IMR-90 (cell line): ENCODE measurements at regions not wholly inside any gene's neighbourhood (a gene's known extent, or its start where the extent isn't known, plus 50 kb on each side); places are given as distances from the start of the nearest gene placed in this dataset.
"Not testable (repeated sequence)": the region's sequence is repeated elsewhere in the genome, so short reads cannot be mapped to it uniquely, and the experiment has no call there.

Experiments used
- ATAC-seq: fragments of 200-7000 bp; cut with Tn5 transposase; 2 replicates; pipeline ENCODE4 v1.9.1; 2020; ENCODE audit warnings: low read depth, mild to moderate bottlenecking, moderate library complexity
- BruUV-seq: library from RNA; stranded (reverse); fragments of 400-500 nt; replicated peaks from 2 replicates; lab custom pipeline; 2021; lab: Mats Ljungman, UMichigan
- CTCF ChIA-PET: fragments of 300-600 bp; formaldehyde crosslinking; extraction: SDS; loops from one replicate; lab custom pipeline; 2021; ENCODE audit warnings: antibody characterized with exemption; lab: Yijun Ruan, JAX
- POLR2A ChIA-PET: fragments of 300-600 bp; sonication (Branson Sonifier 250); formaldehyde crosslinking; loops from one replicate; lab custom pipeline; 2022; ENCODE audit warnings: antibody characterized with exemption; ENCODE audit not compliant: unreplicated experiment; lab: Charles Lee
- DNase-seq: peaks from one replicate; pipeline ENCODE4 v3.0.0; 2013
- H2AFZ ChIP-seq: replicated peaks from 2 replicates; pipeline ENCODE3; 2013; ENCODE audit warnings: low read length, mild to moderate bottlenecking; ENCODE audit not compliant: poor library complexity
- H2AK5ac ChIP-seq: 2 replicates; pipeline ENCODE4 v1.6.1; 2013; ENCODE audit warnings: low read depth, low read length, inconsistent platforms
- H2AK9ac ChIP-seq: replicated peaks from 2 replicates; pipeline ENCODE3; 2013; ENCODE audit warnings: mild to moderate bottlenecking, low read depth, low read length, moderate library complexity; ENCODE audit not compliant: poor library complexity
- H2BK120ac ChIP-seq: 2 replicates; pipeline ENCODE4 v1.6.1; 2013; ENCODE audit warnings: low read depth, low read length, inconsistent platforms
- H2BK15ac ChIP-seq: 3 replicates; pipeline ENCODE4 v1.6.1; 2013; ENCODE audit warnings: low read depth, low read length, inconsistent platforms
- H2BK20ac ChIP-seq: 2 replicates; pipeline ENCODE4 v1.6.1; 2013; ENCODE audit warnings: low read depth, mild to moderate bottlenecking, inconsistent platforms, low read length, moderate library complexity
- H2BK5ac ChIP-seq: 2 replicates; pipeline ENCODE4 v1.6.1; 2013; ENCODE audit warnings: mild to moderate bottlenecking, low read depth, low read length, inconsistent platforms; ENCODE audit not compliant: poor library complexity, severe bottlenecking
- H3K14ac ChIP-seq: replicated peaks from 2 replicates; pipeline ENCODE4 v1.6.1; 2013; ENCODE audit warnings: low read depth, low read length, inconsistent platforms
- H3K18ac ChIP-seq: 2 replicates; pipeline ENCODE4 v1.6.1; 2013; ENCODE audit warnings: low read depth, low read length, control low read depth
- H3K23ac ChIP-seq: 2 replicates; pipeline ENCODE4 v1.6.1; 2013; ENCODE audit warnings: low read depth, low read length, inconsistent platforms
- H3K27ac ChIP-seq: 2 replicates; pipeline ENCODE4 v1.5.1; 2013; ENCODE audit warnings: mild to moderate bottlenecking, control low read depth, low read length; ENCODE audit not compliant: insufficient read depth
- H3K27me3 ChIP-seq: 2 replicates; pipeline ENCODE4 v1.6.1; 2013; ENCODE audit warnings: low read length; ENCODE audit not compliant: control insufficient read depth, insufficient read depth
- H3K36me3 ChIP-seq: 2 replicates; pipeline ENCODE4 v1.6.1; 2013; ENCODE audit warnings: low read length, mixed read lengths; ENCODE audit not compliant: control insufficient read depth, insufficient read depth
- H3K4ac ChIP-seq: 2 replicates; pipeline ENCODE4 v1.6.1; 2013; ENCODE audit warnings: low read depth, low read length, inconsistent platforms
- H3K4me1 ChIP-seq: 2 replicates; pipeline ENCODE4 v1.6.1; 2013; ENCODE audit warnings: low read length, mixed read lengths; ENCODE audit not compliant: control insufficient read depth, insufficient read depth
- H3K4me2 ChIP-seq: 2 replicates; pipeline ENCODE4 v1.6.1; 2013; ENCODE audit warnings: low read depth, mild to moderate bottlenecking, control low read depth, low read length, moderate library complexity
- H3K4me3 ChIP-seq: 2 replicates; pipeline ENCODE4 v1.5.1; 2013; ENCODE audit warnings: low read depth, mild to moderate bottlenecking, control low read depth, low read length, moderate library complexity; ENCODE audit not compliant: insufficient read depth
- H3K56ac ChIP-seq: 2 replicates; pipeline ENCODE4 v1.6.1; 2013; ENCODE audit warnings: low read length, inconsistent platforms; ENCODE audit not compliant: insufficient read depth; ENCODE audit errors: extremely low read depth
- H3K79me1 ChIP-seq, 2 experiments: 2 replicates each; pipeline ENCODE4 v1.6.1; 2013; ENCODE audit warnings: low read length in 2 of 2, inconsistent platforms in 1 of 2, low read depth in 1 of 2
- H3K9ac ChIP-seq: 2 replicates; pipeline ENCODE4 v1.6.1; 2013; ENCODE audit warnings: low read depth, low read length, control low read depth
- H3K9me1 ChIP-seq: 2 replicates; pipeline ENCODE4 v1.6.1; 2013; ENCODE audit warnings: low read length, inconsistent platforms; ENCODE audit not compliant: insufficient read depth
- H3K9me3 ChIP-seq: 2 replicates; pipeline ENCODE4 v1.6.1; 2013; ENCODE audit warnings: low read length; ENCODE audit not compliant: control insufficient read depth, insufficient read depth
- H4K20me1 ChIP-seq: 2 replicates; pipeline ENCODE4 v1.6.1; 2013; ENCODE audit warnings: low read length, inconsistent platforms; ENCODE audit not compliant: insufficient read depth
- H4K5ac ChIP-seq: 2 replicates; pipeline ENCODE4 v1.6.1; 2013; ENCODE audit warnings: mild to moderate bottlenecking, low read depth, low read length, control low read depth
- H4K8ac ChIP-seq, 2 experiments: 2 replicates each; pipeline ENCODE4 v1.6.1; 2013; ENCODE audit warnings: low read depth in 2 of 2, low read length in 2 of 2, control low read depth in 1 of 2, inconsistent platforms in 1 of 2
- H4K91ac ChIP-seq: 2 replicates; pipeline ENCODE4 v1.6.1; 2013; ENCODE audit warnings: low read depth, low read length, inconsistent platforms; ENCODE audit not compliant: insufficient read depth
- MAFK ChIP-seq: IDR thresholded peaks from 2 replicates; pipeline ENCODE4 v1.6.1; 2012; ENCODE audit warnings: low read depth, low read length, improper control_type of control experiment
- MAZ ChIP-seq: IDR thresholded peaks from 2 replicates; pipeline ENCODE4 v1.6.1; 2012; ENCODE audit warnings: low read depth, mild to moderate bottlenecking, low read length, improper control_type of control experiment, moderate library complexity, borderline replicate concordance
- MXI1 ChIP-seq: IDR thresholded peaks from 2 replicates; pipeline ENCODE4 v1.6.1; 2012; ENCODE audit warnings: low read depth, mild to moderate bottlenecking, low read length, moderate library complexity, borderline replicate concordance
- NFE2L2 ChIP-seq: fragments of 150-350 bp; IDR thresholded peaks from 2 replicates; pipeline ENCODE4 v1.6.1; 2016; ENCODE audit warnings: low read depth, mild to moderate bottlenecking, low read length
- POLR2A ChIP-seq: IDR thresholded peaks from 2 replicates; pipeline ENCODE4 v1.6.1; 2012; ENCODE audit warnings: mild to moderate bottlenecking, low read depth, low read length
- RCOR1 ChIP-seq: IDR thresholded peaks from 2 replicates; pipeline ENCODE4 v1.6.1; 2012; ENCODE audit warnings: mild to moderate bottlenecking, low read length, improper control_type of control experiment; ENCODE audit not compliant: insufficient replicate concordance
- SMC3 ChIP-seq: fragments of 150-350 bp; IDR thresholded peaks from 2 replicates; pipeline ENCODE4 v1.6.1; 2016; ENCODE audit warnings: low read depth, mild to moderate bottlenecking, antibody characterized with exemption, low read length, moderate library complexity
- WGBS, 2 experiments: methylation state at CpG; one replicate each; pipeline versions ENCODE4 v1.1.5 to v1.1.7; 2013; ENCODE audit warnings: missing lambda C conversion rate in 2 of 2; ENCODE audit not compliant: insufficient read length in 1 of 2; ENCODE audit errors: extremely low coverage in 2 of 2; 5-methylcytosine and 5-hydroxymethylcytosine counted together
- dilution Hi-C: fragments of 300-500 bp; cut with HindIII; formaldehyde crosslinking; loops from one replicate; pipeline ENCODE4 v1.14.3; 2018; ENCODE audit warnings: low sequenced_read_pairs; ENCODE audit not compliant: unreplicated experiment
- in situ Hi-C: fragments of 300-500 bp; cut with MboI; formaldehyde crosslinking; loops from 3 replicates; pipeline ENCODE4 v1.14.3; 2019; ENCODE audit warnings: low sequenced_read_pairs, inconsistent platforms, mixed read lengths
- intact Hi-C: fragments of 100-400 bp; cut with micrococcal nuclease; formaldehyde crosslinking; loops from 2 replicates; pipeline ENCODE4 v1.10.0; 2022

- TF ChIP-seq POLR2A, result no peak
- TF ChIP-seq MAFK, result no peak
- no peak for TF ChIP-seq MAZ
These were observed 90.4 kb upstream of the CHD1 start (continued) for GRCh38 chr5:99019254-99019653.

- no peak overlapping the region for H3K4ac ChIP-seq
- POLR2A ChIA-PET, result no interaction called here
- no TSS peak for BruUV-seq
- H3K14ac ChIP-seq, result no peak overlapping the region
- H2BK15ac ChIP-seq, result no peak overlapping the region
- no peaks in the 10 kb centered on the region for H3K36me3 ChIP-seq
- H2AFZ ChIP-seq, result no peak overlapping the region
- no peak for DNase-seq
- no peaks in the 10 kb centered on the region for H4K20me1 ChIP-seq
- no peak overlapping the region for H3K18ac ChIP-seq
- H3K9me3 ChIP-seq, result 0 out of 2 replicates have a peak, but pooled peaks cover 2% of the 10 kb centered on the region
- no peaks in the 10 kb centered on the region for H3K27me3 ChIP-seq
- no peak overlapping the region for H2BK20ac ChIP-seq
- H3K56ac ChIP-seq, result no peak overlapping the region
- no peaks in the 10 kb centered on the region for H3K4me1 ChIP-seq
- ATAC-seq, result no peak
- no peak overlapping the region for H2BK120ac ChIP-seq
- intact Hi-C loops, result no loop called here
- no peak overlapping the region for H3K4me2 ChIP-seq
- no peaks in the 10 kb centered on the region for H3K9me1 ChIP-seq
- H3K79me1 ChIP-seq, result no peaks in the 10 kb centered on the region
- in situ Hi-C loops, result no loop called here
- CTCF ChIA-PET, result no interaction called here
- no peak overlapping the region for H4K5ac ChIP-seq
- no peak overlapping the region for H2AK5ac ChIP-seq
- H2AK9ac ChIP-seq, result no peak overlapping the region
- no peak overlapping the region for H3K9ac ChIP-seq
- H3K4me3 ChIP-seq, result no peak overlapping the region
- H3K23ac ChIP-seq, result no peak overlapping the region
- dilution Hi-C loops, result no loop called here
- H4K8ac ChIP-seq, result no peak overlapping the region
- TF ChIP-seq POLR2A (no peak), RCOR1 (no peak), MXI1 (no peak), MAFK (no peak), SMC3 (no peak), NFE2L2 (no peak)
- WGBS, 2 experiments, result no CpG with 5 or more reads among the region's 3 CpGs
- no peak overlapping the region for H2BK5ac ChIP-seq
- no peak overlapping the region for H3K27ac ChIP-seq
- H4K91ac ChIP-seq, result no peak overlapping the region
These were observed 81.5 kb upstream of the CHD1 start for GRCh38 chr5:99010294-99010693.

GRCh38 chr5:99008009-99008408 is 79.2 kb upstream of the CHD1 start:
- H4K5ac ChIP-seq, H2AK9ac ChIP-seq, H2AFZ ChIP-seq, H3K9me3 ChIP-seq, H3K4ac ChIP-seq, H3K18ac ChIP-seq, in situ Hi-C loops, H4K20me1 ChIP-seq, dilution Hi-C loops, H2BK5ac ChIP-seq, H3K4me3 ChIP-seq, H3K4me1 ChIP-seq, H4K91ac ChIP-seq, H3K36me3 ChIP-seq, H3K56ac ChIP-seq, H3K27ac ChIP-seq, H2BK20ac ChIP-seq, H4K8ac ChIP-seq, H3K79me1 ChIP-seq, H2AK5ac ChIP-seq, H2BK120ac ChIP-seq, BruUV-seq, CTCF ChIA-PET, H3K9me1 ChIP-seq, H2BK15ac ChIP-seq, H3K4me2 ChIP-seq, H3K23ac ChIP-seq, H3K27me3 ChIP-seq, POLR2A ChIA-PET, DNase-seq, H3K9ac ChIP-seq, H3K14ac ChIP-seq, intact Hi-C loops, ATAC-seq: not testable (repeated sequence)
- WGBS, 2 experiments, result no CpG with 5 or more reads among the region's 2 CpGs
